Lower leg skin (tissue), 4 donors: ENCODE measurements at regions not wholly inside any gene's neighbourhood (a gene's known extent, or its start where the extent isn't known, plus 50 kb on each side); places are given as distances from the start of the nearest gene placed in this dataset.

Experiments used
- DNase-seq, 2 donors: peaks; one replicate each; pipeline ENCODE4 v3.0.0-alpha.2; 2019; ENCODE audit warnings: low spot score in 2 of 2
- H3K4me3 ChIP-seq: fragments of 200-600 bp; sonication (generic); 2 replicates; pipeline ENCODE4 v1.5.1; 2017; ENCODE audit warnings: mild to moderate bottlenecking, low read depth; ENCODE audit not compliant: poor library complexity, severe bottlenecking
- POLR2A ChIP-seq, 2 donors: fragments of 450-650 bp; IDR thresholded peaks; one replicate each; pipeline ENCODE4 v1.6.1; 2016 to 2017; ENCODE audit warnings: antibody characterized with exemption in 2 of 2, mild to moderate bottlenecking in 1 of 2, moderate library complexity in 1 of 2
- WGBS, 2 donors: methylation state at CpG; one replicate each; pipeline ENCODE4 v1.1.5; 2018; 5-methylcytosine and 5-hydroxymethylcytosine counted together
- intact Hi-C: fragments of 100-400 bp; cut with DNase I; formaldehyde crosslinking; loops from one replicate; pipeline ENCODE4 v1.15.0; 2023; ENCODE audit warnings: low total_unique reads
- TF ChIP-seq, protein P1 (sequence below), 3 donors: fragments of 450-650 bp; IDR thresholded peaks; one replicate each; pipeline ENCODE4 v1.5.1; 2016; ENCODE audit warnings: antibody characterized with exemption in 3 of 3, mild to moderate bottlenecking in 3 of 3, moderate library complexity in 2 of 3

DNA sequence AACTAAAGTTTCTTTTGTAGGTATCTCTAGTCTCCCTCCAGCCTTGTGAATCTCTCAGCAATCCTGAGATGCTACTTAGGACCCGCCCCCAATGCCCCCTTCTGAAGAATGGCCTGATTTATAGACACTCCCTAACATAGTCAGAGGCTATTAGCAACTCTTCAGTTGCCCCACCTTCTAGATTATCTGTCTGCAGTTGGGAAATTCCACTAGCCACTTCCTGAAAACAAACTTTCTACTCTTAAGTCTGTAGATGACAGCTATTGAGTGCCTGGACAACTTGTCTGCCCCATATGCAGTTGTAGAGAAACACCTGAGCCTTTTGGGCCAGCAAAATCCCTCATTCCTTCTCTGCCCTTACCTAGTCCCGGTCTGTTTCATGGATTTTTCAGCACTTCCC, 188.2 kb upstream of the PREP start:
- 87 to 94% methylated on average over 2 of the region's 2 CpGs for WGBS, 2 donors
- no peak for DNase-seq
- H3K4me3 ChIP-seq, result no peak overlapping the region
- no peak for TF ChIP-seq POLR2A (IDR thresholded peaks at IDR 0.05)
- TF ChIP-seq, protein P1, sequence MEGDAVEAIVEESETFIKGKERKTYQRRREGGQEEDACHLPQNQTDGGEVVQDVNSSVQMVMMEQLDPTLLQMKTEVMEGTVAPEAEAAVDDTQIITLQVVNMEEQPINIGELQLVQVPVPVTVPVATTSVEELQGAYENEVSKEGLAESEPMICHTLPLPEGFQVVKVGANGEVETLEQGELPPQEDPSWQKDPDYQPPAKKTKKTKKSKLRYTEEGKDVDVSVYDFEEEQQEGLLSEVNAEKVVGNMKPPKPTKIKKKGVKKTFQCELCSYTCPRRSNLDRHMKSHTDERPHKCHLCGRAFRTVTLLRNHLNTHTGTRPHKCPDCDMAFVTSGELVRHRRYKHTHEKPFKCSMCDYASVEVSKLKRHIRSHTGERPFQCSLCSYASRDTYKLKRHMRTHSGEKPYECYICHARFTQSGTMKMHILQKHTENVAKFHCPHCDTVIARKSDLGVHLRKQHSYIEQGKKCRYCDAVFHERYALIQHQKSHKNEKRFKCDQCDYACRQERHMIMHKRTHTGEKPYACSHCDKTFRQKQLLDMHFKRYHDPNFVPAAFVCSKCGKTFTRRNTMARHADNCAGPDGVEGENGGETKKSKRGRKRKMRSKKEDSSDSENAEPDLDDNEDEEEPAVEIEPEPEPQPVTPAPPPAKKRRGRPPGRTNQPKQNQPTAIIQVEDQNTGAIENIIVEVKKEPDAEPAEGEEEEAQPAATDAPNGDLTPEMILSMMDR (IDR thresholded peaks at IDR 0.05), result no peak
- intact Hi-C loops, result no loop called here

DNA sequence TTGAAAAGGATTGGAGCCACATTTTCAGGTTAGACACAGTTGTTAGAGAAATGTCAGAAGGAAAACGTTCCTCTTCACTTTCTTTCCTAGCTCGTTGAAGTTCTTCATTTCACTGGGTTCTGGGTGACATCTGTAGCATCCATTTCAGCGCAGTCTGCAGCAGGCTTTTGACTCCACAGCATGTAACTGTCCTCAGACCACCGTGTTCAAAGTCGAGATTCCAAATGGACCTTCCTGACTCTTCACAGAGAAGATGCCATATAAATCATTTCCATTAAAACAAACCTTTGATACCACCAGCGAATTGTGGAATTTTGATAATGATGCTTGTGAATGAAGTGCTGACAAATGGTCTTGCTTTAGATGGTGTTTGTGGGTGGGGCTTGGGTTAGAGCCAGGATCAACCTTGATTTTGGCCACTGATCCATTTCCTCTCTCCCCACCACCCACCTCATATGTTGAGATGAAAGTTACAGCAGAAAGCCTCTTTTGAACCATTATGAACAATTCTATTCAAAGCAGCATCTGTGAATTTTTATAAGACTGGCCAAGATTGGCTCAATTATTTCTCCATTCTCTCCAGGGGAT, 185.3 kb upstream of the PREP start:
- intact Hi-C loops, result no loop called here

DNA sequence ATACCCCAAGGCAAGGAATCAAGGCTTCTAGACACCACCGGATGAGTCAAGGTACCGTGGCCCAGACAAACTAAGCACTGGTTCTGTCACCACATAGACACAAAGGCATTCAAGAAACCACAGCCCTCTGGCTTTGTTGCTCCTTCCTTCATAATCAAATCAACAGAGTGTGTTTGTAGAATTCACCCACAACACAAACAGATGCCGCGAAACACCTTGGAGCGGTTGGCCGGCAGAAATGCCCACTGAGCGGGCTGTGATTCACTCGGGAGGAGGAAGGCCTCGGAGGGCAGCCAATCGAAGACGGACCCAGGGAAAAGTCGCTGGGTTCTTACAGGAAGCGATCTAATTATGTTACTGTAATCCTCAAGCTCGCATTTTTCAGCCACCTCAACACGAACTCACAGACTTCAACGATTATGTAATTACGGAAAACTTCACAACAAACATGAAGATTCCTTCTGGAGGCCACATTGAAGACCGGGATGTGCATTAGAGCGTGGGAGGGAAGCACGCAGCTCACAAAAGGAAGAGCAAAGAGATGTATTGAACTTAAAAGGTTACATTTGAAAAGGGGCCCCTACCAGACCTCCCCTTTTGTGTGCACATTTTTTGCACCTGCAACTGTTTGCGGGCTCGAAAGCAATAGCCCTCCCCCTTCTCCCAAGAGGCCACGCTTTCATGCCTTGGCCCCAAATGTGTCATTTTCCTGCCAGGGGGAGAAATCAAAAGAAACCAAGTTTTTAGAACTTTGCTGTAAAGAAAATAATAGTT, 184.7 kb upstream of the PREP start:
- DNase-seq, result no peak
- no peak for TF ChIP-seq POLR2A (IDR thresholded peaks at IDR 0.05)
- TF ChIP-seq, protein P1 (IDR thresholded peaks at IDR 0.05), result no peak
- intact Hi-C loops, result no loop called here
- no peak overlapping the region for H3K4me3 ChIP-seq
- 71 to 73% methylated on average over 23 of the region's 23 CpGs for WGBS, 2 donors

More for the DNA sequence above, 185.3 kb upstream of the PREP start:
- no peak overlapping the region for H3K4me3 ChIP-seq
- 70 to 74% methylated on average over 6 of the region's 6 CpGs for WGBS, 2 donors
- no peak for TF ChIP-seq POLR2A (IDR thresholded peaks at IDR 0.05)
- TF ChIP-seq, protein P1 (IDR thresholded peaks at IDR 0.05), result no peak
- no peak for DNase-seq

DNA sequence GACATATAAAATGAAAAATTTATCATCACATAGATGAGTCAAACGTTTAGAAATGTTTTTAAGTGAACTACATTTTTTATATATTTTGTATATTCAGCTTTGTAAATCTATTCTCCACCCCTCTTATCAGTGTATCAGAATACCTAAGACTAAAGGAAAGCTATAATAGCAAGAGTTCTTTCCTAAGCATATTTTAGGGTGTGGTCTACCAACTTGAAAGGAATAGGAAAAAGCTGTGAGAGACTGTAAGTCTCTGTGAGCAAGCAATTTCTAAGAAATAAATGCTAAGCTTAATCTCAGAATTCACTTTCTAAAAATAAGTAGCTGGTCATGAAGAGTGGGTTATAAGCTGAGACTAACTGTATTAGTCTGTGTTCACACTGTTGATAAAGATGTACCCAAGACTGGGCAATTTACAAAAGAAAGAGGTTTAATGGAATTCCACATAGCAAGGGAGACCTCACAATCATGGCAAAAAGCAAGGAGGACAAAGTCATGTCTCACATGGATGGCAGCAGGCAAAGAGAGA, 175.4 kb upstream of the PREP start:
- WGBS, 2 donors, result 29 to 36% methylated on average over 1 of the region's 1 CpG
- H3K4me3 ChIP-seq, result no peak overlapping the region
- no peak for DNase-seq
- TF ChIP-seq, protein P1 (IDR thresholded peaks at IDR 0.05), result no peak
- no peak for TF ChIP-seq POLR2A (IDR thresholded peaks at IDR 0.05)
- intact Hi-C loops, result no loop called here

DNA sequence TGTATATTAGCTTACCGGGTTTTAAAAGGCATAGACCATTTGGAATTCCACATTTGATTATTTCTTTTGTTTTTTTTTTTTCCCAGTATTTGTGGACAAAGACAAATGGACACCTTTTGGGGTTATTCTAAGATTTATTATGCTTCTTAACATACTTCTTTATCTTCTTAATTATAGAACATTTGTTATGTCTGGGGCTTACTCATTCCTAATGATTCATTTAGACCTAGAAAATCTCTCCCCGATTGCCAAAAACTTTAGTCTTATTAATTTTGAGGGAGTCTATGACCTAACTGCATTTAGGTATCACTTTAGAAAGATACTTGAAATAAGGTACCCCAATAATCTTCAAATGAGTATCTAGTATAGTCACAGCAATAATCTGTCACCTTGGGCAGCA, 170.7 kb upstream of the PREP start:
- 72 to 74% methylated on average over 2 of the region's 2 CpGs for WGBS, 2 donors
- intact Hi-C loops, result no loop called here
- TF ChIP-seq POLR2A (IDR thresholded peaks at IDR 0.05), result no peak
- H3K4me3 ChIP-seq, result no peak overlapping the region
- no peak for DNase-seq

DNA sequence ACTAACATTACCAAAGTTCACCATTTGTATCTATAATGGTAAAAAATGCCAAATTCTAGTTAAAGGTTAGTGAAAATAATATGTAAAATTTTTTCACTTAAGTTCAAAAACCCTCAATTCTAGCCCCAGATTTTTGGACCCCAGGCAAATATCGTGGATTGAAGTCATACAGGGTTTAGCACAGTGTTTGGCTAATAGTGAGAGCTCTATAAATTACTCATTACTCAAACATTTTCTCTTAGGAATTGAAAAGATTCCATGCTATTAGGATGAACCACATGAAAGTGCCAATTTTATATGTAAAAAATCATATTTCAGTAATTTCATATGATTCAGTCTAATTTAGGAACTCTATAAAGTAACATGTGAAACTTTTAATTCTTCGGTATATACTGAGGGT, 170.3 kb upstream of the PREP start:
- intact Hi-C loops, result no loop called here
- H3K4me3 ChIP-seq, result no peak overlapping the region
- DNase-seq, result no peak
- TF ChIP-seq, protein P1 (IDR thresholded peaks at IDR 0.05), result no peak
- no peak for TF ChIP-seq POLR2A (IDR thresholded peaks at IDR 0.05)
- 55 to 57% methylated on average over 2 of the region's 2 CpGs for WGBS, 2 donors
